ENCODE measurements at regions not wholly inside any gene's neighbourhood (a gene's known extent, or its start where the extent isn't known, plus 50 kb on each side); places are given as distances from the start of the nearest gene placed in this dataset.
A peak's percentile ranks its signal among the peaks of the same experiment; 100 is the strongest.

GRCh38 chr2:220221992-220222391 is 594.6 kb downstream of the SLC4A3 start:
- DNase-seq (ENCODE audit: low read depth) = no peak

- DNase-seq (ENCODE audit: low read depth) = peak; percentile 52
Observed at GRCh38 chr2:220224691-220225543, 597.5 kb downstream of the SLC4A3 start.

GRCh38 chr2:220226076-220226475 is 598.6 kb downstream of the SLC4A3 start:
- no peak for DNase-seq (ENCODE audit: low read depth)

GRCh38 chr2:220226546-220226945 is 599.1 kb downstream of the SLC4A3 start:
- no peak for DNase-seq (ENCODE audit: low read depth)

GRCh38 chr2:220227266-220227920 is 600.0 kb downstream of the SLC4A3 start:
- DNase-seq (ENCODE audit: low read depth) = peak; percentile 62

GRCh38 chr2:220228310-220229006 is 601.0 kb downstream of the SLC4A3 start:
- peak; percentile 100 for DNase-seq (ENCODE audit: low read depth)

GRCh38 chr2:220240641-220241040 is 613.2 kb downstream of the SLC4A3 start:
- no peak for DNase-seq (ENCODE audit: low read depth)

- DNase-seq (ENCODE audit: low read depth) = no peak
Observed at GRCh38 chr2:220241423-220241822, 614.0 kb downstream of the SLC4A3 start.

GRCh38 chr2:220243571-220243970 is 616.1 kb downstream of the SLC4A3 start:
- DNase-seq (ENCODE audit: low read depth) = no peak

GRCh38 chr2:220246386-220246785 is 619.0 kb downstream of the SLC4A3 start:
- DNase-seq (ENCODE audit: low read depth) = no peak

- no peak for DNase-seq (ENCODE audit: low read depth)
Observed at GRCh38 chr2:220247588-220248350, 620.3 kb downstream of the SLC4A3 start.

- DNase-seq (ENCODE audit: low read depth) = no peak
Observed at GRCh38 chr2:220259662-220260061, 632.2 kb downstream of the SLC4A3 start.

- DNase-seq (ENCODE audit: low read depth) = no peak
Observed at GRCh38 chr2:220263300-220263699, 635.9 kb downstream of the SLC4A3 start.

GRCh38 chr2:220269367-220269766 is 641.9 kb downstream of the SLC4A3 start:
- no peak for DNase-seq (ENCODE audit: low read depth)

- no peak for DNase-seq (ENCODE audit: low read depth)
Observed at GRCh38 chr2:220270481-220271070, 643.1 kb downstream of the SLC4A3 start.

- no peak for DNase-seq (ENCODE audit: low read depth)
Observed at GRCh38 chr2:220272656-220273055, 645.2 kb downstream of the SLC4A3 start.

- no peak for DNase-seq (ENCODE audit: low read depth)
Observed at GRCh38 chr2:220273082-220273481, 645.7 kb downstream of the SLC4A3 start.

GRCh38 chr2:220275454-220275853 is 648.0 kb downstream of the SLC4A3 start:
- no peak for DNase-seq (ENCODE audit: low read depth)

GRCh38 chr2:220276741-220277444 is 649.5 kb downstream of the SLC4A3 start:
- no peak for DNase-seq (ENCODE audit: low read depth)

- DNase-seq (ENCODE audit: low read depth) = peak; percentile 60
Observed at GRCh38 chr2:220277445-220277975, 650.1 kb downstream of the SLC4A3 start.

GRCh38 chr2:220278022-220278421 is 650.6 kb downstream of the SLC4A3 start:
- DNase-seq (ENCODE audit: low read depth) = no peak

Measured in non-pigmented ciliary epithelial cell (primary cell).